Lower lobe of right lung (tissue), 2 donors: ENCODE measurements at regions not wholly inside any gene's neighbourhood (a gene's known extent, or its start where the extent isn't known, plus 50 kb on each side); places are given as distances from the start of the nearest gene placed in this dataset.

ENCODE experiments used
- ATAC-seq, 2 donors: fragments of 200-7000 bp; cut with Tn5 transposase; one replicate each; pipeline ENCODE4 v1.9.1; 2020 to 2022; ENCODE audit warnings: mild to moderate bottlenecking in 2 of 2, moderate library complexity in 2 of 2
- DNase-seq: peaks from one replicate; pipeline ENCODE4 v3.0.0-alpha.2; 2020
- H3K27ac ChIP-seq: fragments of 200-600 bp; one replicate; pipeline ENCODE4 v1.8.0; 2022
- H3K27me3 ChIP-seq: fragments of 200-600 bp; one replicate; pipeline ENCODE4 v1.8.0; 2022; ENCODE audit warnings: low read depth
- H3K36me3 ChIP-seq: fragments of 200-600 bp; one replicate; pipeline ENCODE4 v1.8.0; 2022; ENCODE audit warnings: mild to moderate bottlenecking
- H3K4me1 ChIP-seq: fragments of 200-600 bp; one replicate; pipeline ENCODE4 v1.8.0; 2022
- H3K4me3 ChIP-seq: fragments of 200-600 bp; one replicate; pipeline ENCODE4 v1.8.0; 2022; ENCODE audit warnings: mild to moderate bottlenecking
- H3K9me3 ChIP-seq: fragments of 200-600 bp; one replicate; pipeline ENCODE4 v1.8.0; 2022
- CTCF ChIP-seq: fragments of 200-600 bp; IDR thresholded peaks from one replicate; pipeline ENCODE4 v1.8.0; 2022; ENCODE audit warnings: antibody characterized with exemption, mild to moderate bottlenecking
- intact Hi-C: fragments of 100-400 bp; cut with DNase I; formaldehyde crosslinking; loops from one replicate; pipeline ENCODE4 v1.11.0; 2022
- donor health status: DM: no; HTN: yes; CAD: no; lungs with severe emphysema.

- intact Hi-C loops: no loop called here
- H3K4me3 ChIP-seq: no peak overlapping the region
- H3K27me3 ChIP-seq: peaks cover 4% of the 10 kb centered on the region
- TF ChIP-seq CTCF: no peak
- DNase-seq (no peak), ATAC-seq (no peak)
- H3K36me3 ChIP-seq: no peaks in the 10 kb centered on the region
- no peaks in the 10 kb centered on the region for H3K4me1 ChIP-seq
- H3K27ac ChIP-seq: no peak overlapping the region
- H3K9me3 ChIP-seq: no peaks in the 10 kb centered on the region
These were observed 266.7 kb upstream of the ATP10A start for GRCh38 chr15:26129852-26130251.

GRCh38 chr15:26128611-26129140 is 265.5 kb upstream of the ATP10A start:
- no peak for DNase-seq
- no peak overlapping the region for H3K27ac ChIP-seq
- no peaks in the 10 kb centered on the region for H3K4me1 ChIP-seq
- H3K27me3 ChIP-seq: peaks cover 4% of the 10 kb centered on the region
- no peak for TF ChIP-seq CTCF
- H3K9me3 ChIP-seq: no peaks in the 10 kb centered on the region
- ATAC-seq: no peak
- H3K4me3 ChIP-seq: no peak overlapping the region
- intact Hi-C loops: no loop called here
- no peaks in the 10 kb centered on the region for H3K36me3 ChIP-seq

- DNase-seq (no peak), ATAC-seq (no peak)
- Histone ChIP-seq H3K4me3 (no peak overlapping the region), H3K9me3 (no peaks in the 10 kb centered on the region), H3K36me3 (no peaks in the 10 kb centered on the region), H3K27me3 (no peaks in the 10 kb centered on the region), H3K4me1 (no peaks in the 10 kb centered on the region), H3K27ac (no peak overlapping the region)
- intact Hi-C loops: no loop called here
- no peak for TF ChIP-seq CTCF
These were observed 263.8 kb upstream of the ATP10A start for GRCh38 chr15:26126819-26127387.

- intact Hi-C loops: no loop called here
- no peak for DNase-seq
These were observed 262.9 kb upstream of the ATP10A start for GRCh38 chr15:26126070-26126469.

GRCh38 chr15:26125664-26126063 is 262.5 kb upstream of the ATP10A start:
- DNase-seq: no peak
- no peaks in the 10 kb centered on the region for H3K27me3 ChIP-seq
- H3K36me3 ChIP-seq: no peaks in the 10 kb centered on the region
- H3K4me3 ChIP-seq: no peak overlapping the region
- H3K4me1 ChIP-seq: no peaks in the 10 kb centered on the region
- H3K27ac ChIP-seq: no peak overlapping the region
- ATAC-seq: no peak
- intact Hi-C loops: no loop called here
- no peaks in the 10 kb centered on the region for H3K9me3 ChIP-seq
- no peak for TF ChIP-seq CTCF

More at GRCh38 chr15:26126070-26126469, 262.9 kb upstream of the ATP10A start:
- TF ChIP-seq CTCF: no peak
- no peaks in the 10 kb centered on the region for H3K9me3 ChIP-seq
- no peaks in the 10 kb centered on the region for H3K27me3 ChIP-seq
- H3K36me3 ChIP-seq: no peaks in the 10 kb centered on the region
- no peak for ATAC-seq
- H3K4me3 ChIP-seq: no peak overlapping the region
- no peaks in the 10 kb centered on the region for H3K4me1 ChIP-seq
- H3K27ac ChIP-seq: no peak overlapping the region
